ENCODE measurements at regions not wholly inside any gene's neighbourhood (a gene's known extent, or its start where the extent isn't known, plus 50 kb on each side); places are given as distances from the start of the nearest gene placed in this dataset.

DNA sequence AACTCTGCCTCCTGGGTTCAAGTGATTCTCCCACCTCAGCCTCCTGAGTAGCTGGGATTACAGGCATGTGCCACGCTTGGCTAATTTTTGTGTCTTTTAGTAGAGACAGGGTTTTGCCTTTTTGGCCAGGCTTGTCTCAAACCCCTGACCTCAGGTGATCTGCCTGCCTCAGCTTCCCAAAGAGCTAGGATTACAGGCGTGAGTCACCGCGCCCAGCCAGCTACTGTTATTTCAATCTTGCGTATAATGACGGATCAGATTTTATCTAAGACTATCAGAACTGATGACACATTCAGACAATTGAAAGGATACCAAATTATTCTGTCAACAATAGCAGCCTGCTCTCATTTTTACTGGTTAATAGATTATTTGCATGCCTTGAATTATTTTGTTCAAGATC lies 612.2 kb downstream of the ZIC1 start:
- H3K79me2 ChIP-seq (ENCODE audit: control insufficient read depth, insufficient read depth, low read length), result no peaks in the 10 kb centered on the region
- H3K4me3 ChIP-seq, result no peak overlapping the region
- no peaks in the 10 kb centered on the region for H3K4me1 ChIP-seq (ENCODE audit: control insufficient read depth, insufficient read depth, low read length)
- 63% methylated on average over 6 of the region's 6 CpGs for WGBS (ENCODE audit: insufficient coverage, insufficient replicate concordance, low lambda C conversion rate, missing lambda C conversion rate)
- POLR2A ChIA-PET, result no interaction called here
- no peaks in the 10 kb centered on the region for H3K27me3 ChIP-seq (replicated peaks in 1 of 2; ENCODE audit: control insufficient read depth in 2 of 2, insufficient read depth in 2 of 2, low read length in 1 of 2)
- no peaks in the 10 kb centered on the region for H3K36me3 ChIP-seq (ENCODE audit: control insufficient read depth in 2 of 2, insufficient read depth in 2 of 2, low read length in 1 of 2)
- BruUV-seq (replicated peaks), result no TSS peak
- H2AFZ ChIP-seq (ENCODE audit: control insufficient read depth, low read depth, low read length), result no peak overlapping the region
- H3K27ac ChIP-seq (ENCODE audit: control insufficient read depth, insufficient read depth), result no peak overlapping the region
- in situ Hi-C loops (cut with MboI), result no loop called here
- no peak overlapping the region for H3K4me2 ChIP-seq (ENCODE audit: control insufficient read depth, insufficient read depth)
- TF ChIP-seq NFIC (IDR thresholded peaks at IDR 0.05; ENCODE audit: low read depth, low read length) (no peak), RB1 (IDR thresholded peaks at IDR 0.05; ENCODE audit: borderline replicate concordance) (no peak), SMC3 (IDR thresholded peaks at IDR 0.05; ENCODE audit: borderline replicate concordance, low read length) (no peak), JUND (IDR thresholded peaks at IDR 0.05; ENCODE audit: low read depth, low read length) (no peak), SMAD1 (IDR thresholded peaks at IDR 0.05; ENCODE audit: low read depth, partially characterized antibody) (no peak), PAX8 (IDR thresholded peaks at IDR 0.05) (no peak), TAF1 (IDR thresholded peaks at IDR 0.05; ENCODE audit: borderline replicate concordance, low read depth, low read length) (no peak), POLR2A (IDR thresholded peaks at IDR 0.05; ENCODE audit: low read depth, low read length) (no peak)
- TF ChIP-seq, protein P1, sequence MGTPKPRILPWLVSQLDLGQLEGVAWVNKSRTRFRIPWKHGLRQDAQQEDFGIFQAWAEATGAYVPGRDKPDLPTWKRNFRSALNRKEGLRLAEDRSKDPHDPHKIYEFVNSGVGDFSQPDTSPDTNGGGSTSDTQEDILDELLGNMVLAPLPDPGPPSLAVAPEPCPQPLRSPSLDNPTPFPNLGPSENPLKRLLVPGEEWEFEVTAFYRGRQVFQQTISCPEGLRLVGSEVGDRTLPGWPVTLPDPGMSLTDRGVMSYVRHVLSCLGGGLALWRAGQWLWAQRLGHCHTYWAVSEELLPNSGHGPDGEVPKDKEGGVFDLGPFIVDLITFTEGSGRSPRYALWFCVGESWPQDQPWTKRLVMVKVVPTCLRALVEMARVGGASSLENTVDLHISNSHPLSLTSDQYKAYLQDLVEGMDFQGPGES (IDR thresholded peaks at IDR 0.05), result no peak
- CTCF ChIA-PET, result no interaction called here
- H3K9ac ChIP-seq (ENCODE audit: control insufficient read depth, insufficient read depth, low read length), result no peak overlapping the region
- intact Hi-C loops (cut with micrococcal nuclease; ENCODE audit: unreplicated experiment), result no loop called here
- SMC1A ChIA-PET (ENCODE audit: uncharacterized antibody, unreplicated experiment), result interaction anchor here (1.4 kb wide), 1 partner anchor 11 kb away, joined by 3 read pairs; no protein-coding TSS in a partner anchor
- H3K9me3 ChIP-seq (replicated peaks; ENCODE audit: control insufficient read depth, insufficient read depth, low read length), result no peaks in the 10 kb centered on the region
- ATAC-seq (no peak), FAIRE-seq (no peak), DNase-seq (ENCODE audit: low read depth, low spot score) (no peak)
- H4K20me1 ChIP-seq (ENCODE audit: control insufficient read depth, insufficient read depth), result no peaks in the 10 kb centered on the region
- RAD21 ChIA-PET (ENCODE audit: unreplicated experiment), result no interaction called here

DNA sequence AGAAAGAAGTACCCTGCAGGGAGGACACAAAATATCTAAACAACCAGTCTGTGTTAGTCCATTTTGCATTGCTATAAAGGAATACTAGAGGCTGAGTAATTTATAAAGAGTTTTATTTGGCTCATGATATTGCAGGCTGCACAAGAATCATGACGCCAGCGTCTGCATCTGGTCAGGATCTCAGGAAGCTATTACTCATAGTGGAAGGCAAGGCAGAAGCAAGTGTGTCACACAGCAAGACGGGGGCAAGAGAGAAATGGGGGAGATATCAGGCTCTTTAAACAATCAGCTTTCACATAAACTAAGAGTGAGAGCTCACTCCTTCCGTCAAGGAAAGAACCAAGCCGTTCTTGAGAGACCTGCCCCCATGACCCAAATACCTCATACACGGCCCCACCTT lies 614.8 kb downstream of the ZIC1 start:
- in situ Hi-C loops (cut with MboI), result no loop called here
- BruUV-seq (replicated peaks), result no TSS peak
- TF ChIP-seq YY1 (IDR thresholded peaks at IDR 0.05; ENCODE audit: low read depth, low read length), result no peak
- TF ChIP-seq, protein P2, sequence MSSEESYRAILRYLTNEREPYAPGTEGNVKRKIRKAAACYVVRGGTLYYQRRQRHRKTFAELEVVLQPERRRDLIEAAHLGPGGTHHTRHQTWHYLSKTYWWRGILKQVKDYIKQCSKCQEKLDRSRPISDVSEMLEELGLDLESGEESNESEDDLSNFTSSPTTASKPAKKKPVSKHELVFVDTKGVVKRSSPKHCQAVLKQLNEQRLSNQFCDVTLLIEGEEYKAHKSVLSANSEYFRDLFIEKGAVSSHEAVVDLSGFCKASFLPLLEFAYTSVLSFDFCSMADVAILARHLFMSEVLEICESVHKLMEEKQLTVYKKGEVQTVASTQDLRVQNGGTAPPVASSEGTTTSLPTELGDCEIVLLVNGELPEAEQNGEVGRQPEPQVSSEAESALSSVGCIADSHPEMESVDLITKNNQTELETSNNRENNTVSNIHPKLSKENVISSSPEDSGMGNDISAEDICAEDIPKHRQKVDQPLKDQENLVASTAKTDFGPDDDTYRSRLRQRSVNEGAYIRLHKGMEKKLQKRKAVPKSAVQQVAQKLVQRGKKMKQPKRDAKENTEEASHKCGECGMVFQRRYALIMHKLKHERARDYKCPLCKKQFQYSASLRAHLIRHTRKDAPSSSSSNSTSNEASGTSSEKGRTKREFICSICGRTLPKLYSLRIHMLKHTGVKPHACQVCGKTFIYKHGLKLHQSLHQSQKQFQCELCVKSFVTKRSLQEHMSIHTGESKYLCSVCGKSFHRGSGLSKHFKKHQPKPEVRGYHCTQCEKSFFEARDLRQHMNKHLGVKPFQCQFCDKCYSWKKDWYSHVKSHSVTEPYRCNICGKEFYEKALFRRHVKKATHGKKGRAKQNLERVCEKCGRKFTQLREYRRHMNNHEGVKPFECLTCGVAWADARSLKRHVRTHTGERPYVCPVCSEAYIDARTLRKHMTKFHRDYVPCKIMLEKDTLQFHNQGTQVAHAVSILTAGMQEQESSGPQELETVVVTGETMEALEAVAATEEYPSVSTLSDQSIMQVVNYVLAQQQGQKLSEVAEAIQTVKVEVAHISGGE (CRISPR knock-in tag; IDR thresholded peaks at IDR 0.05), result no peak
- TF ChIP-seq, protein P3, sequence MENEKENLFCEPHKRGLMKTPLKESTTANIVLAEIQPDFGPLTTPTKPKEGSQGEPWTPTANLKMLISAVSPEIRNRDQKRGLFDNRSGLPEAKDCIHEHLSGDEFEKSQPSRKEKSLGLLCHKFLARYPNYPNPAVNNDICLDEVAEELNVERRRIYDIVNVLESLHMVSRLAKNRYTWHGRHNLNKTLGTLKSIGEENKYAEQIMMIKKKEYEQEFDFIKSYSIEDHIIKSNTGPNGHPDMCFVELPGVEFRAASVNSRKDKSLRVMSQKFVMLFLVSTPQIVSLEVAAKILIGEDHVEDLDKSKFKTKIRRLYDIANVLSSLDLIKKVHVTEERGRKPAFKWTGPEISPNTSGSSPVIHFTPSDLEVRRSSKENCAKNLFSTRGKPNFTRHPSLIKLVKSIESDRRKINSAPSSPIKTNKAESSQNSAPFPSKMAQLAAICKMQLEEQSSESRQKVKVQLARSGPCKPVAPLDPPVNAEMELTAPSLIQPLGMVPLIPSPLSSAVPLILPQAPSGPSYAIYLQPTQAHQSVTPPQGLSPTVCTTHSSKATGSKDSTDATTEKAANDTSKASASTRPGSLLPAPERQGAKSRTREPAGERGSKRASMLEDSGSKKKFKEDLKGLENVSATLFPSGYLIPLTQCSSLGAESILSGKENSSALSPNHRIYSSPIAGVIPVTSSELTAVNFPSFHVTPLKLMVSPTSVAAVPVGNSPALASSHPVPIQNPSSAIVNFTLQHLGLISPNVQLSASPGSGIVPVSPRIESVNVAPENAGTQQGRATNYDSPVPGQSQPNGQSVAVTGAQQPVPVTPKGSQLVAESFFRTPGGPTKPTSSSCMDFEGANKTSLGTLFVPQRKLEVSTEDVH (IDR thresholded peaks at IDR 0.05; ENCODE audit: low read depth, partially characterized antibody), result no peak

More for the DNA sequence above, 614.8 kb downstream of the ZIC1 start:
- no peak overlapping the region for H3K27ac ChIP-seq (ENCODE audit: control insufficient read depth, insufficient read depth)
- H2AFZ ChIP-seq (ENCODE audit: control insufficient read depth, low read depth, low read length), result no peak overlapping the region
- no peak overlapping the region for H3K4me2 ChIP-seq (ENCODE audit: control insufficient read depth, insufficient read depth)
- SMC1A ChIA-PET (ENCODE audit: uncharacterized antibody, unreplicated experiment), result interaction anchor here (1.0 to 1.7 kb wide), 3 partner anchors 23 to 98 kb away, joined by 3 to 4 read pairs (median 4); no protein-coding TSS in a partner anchor
- WGBS (ENCODE audit: insufficient coverage, insufficient replicate concordance, low lambda C conversion rate, missing lambda C conversion rate), result 43% methylated on average over 6 of the region's 6 CpGs
- H3K4me1 ChIP-seq (ENCODE audit: control insufficient read depth, insufficient read depth, low read length), result no peaks in the 10 kb centered on the region
- H3K9ac ChIP-seq (ENCODE audit: control insufficient read depth, insufficient read depth, low read length), result no peak overlapping the region
- FAIRE-seq (no peak), DNase-seq (ENCODE audit: low read depth, low spot score) (no peak), ATAC-seq (no peak)
- RAD21 ChIA-PET (ENCODE audit: unreplicated experiment), result no interaction called here
- H3K79me2 ChIP-seq (ENCODE audit: control insufficient read depth, insufficient read depth, low read length), result no peaks in the 10 kb centered on the region
- H3K9me3 ChIP-seq (replicated peaks; ENCODE audit: control insufficient read depth, insufficient read depth, low read length), result no peaks in the 10 kb centered on the region
- CTCF ChIA-PET, result no interaction called here
- no peaks in the 10 kb centered on the region for H3K36me3 ChIP-seq (ENCODE audit: control insufficient read depth in 2 of 2, insufficient read depth in 2 of 2, low read length in 1 of 2)
- H3K4me3 ChIP-seq, result no peak overlapping the region
- intact Hi-C loops (cut with micrococcal nuclease; ENCODE audit: unreplicated experiment), result no loop called here
- POLR2A ChIA-PET, result interaction anchor here (0.7 kb wide), 1 partner anchor 15 kb away, joined by 3 read pairs; no protein-coding TSS in a partner anchor
- no peaks in the 10 kb centered on the region for H3K27me3 ChIP-seq (replicated peaks in 1 of 2; ENCODE audit: control insufficient read depth in 2 of 2, insufficient read depth in 2 of 2, low read length in 1 of 2)
- H4K20me1 ChIP-seq (ENCODE audit: control insufficient read depth, insufficient read depth), result no peaks in the 10 kb centered on the region
